ENCODE measurements at regions not wholly inside any gene's neighbourhood (a gene's known extent, or its start where the extent isn't known, plus 50 kb on each side); places are given as distances from the start of the nearest gene placed in this dataset.
"Not testable (repeated sequence)": the region's sequence is repeated elsewhere in the genome, so short reads cannot be mapped to it uniquely, and the experiment has no call there.

GRCh38 chr3:11898611-11899325 is 52.1 kb upstream of the TAMM41 start:
- Histone ChIP-seq H3K27ac (ENCODE audit: low read depth, low read length) (no peak overlapping the region), H3K9me3 (ENCODE audit: control insufficient read depth in 1 of 2, insufficient read depth in 1 of 2, low read depth in 1 of 2, low read length in 2 of 2) (no peaks in the 10 kb centered on the region), H3K4me3 (replicated peaks in 1 of 2; ENCODE audit: low read depth in 1 of 2, low read length in 2 of 2) (no peak overlapping the region), H3K4me1 (ENCODE audit: control insufficient read depth in 1 of 2, insufficient read depth in 2 of 2, low read length in 2 of 2) (no peaks in the 10 kb centered on the region), H2AFZ (ENCODE audit: low read depth, low read length, poor library complexity, severe bottlenecking) (no peak overlapping the region), H3K36me3 (ENCODE audit: control insufficient read depth in 1 of 2, insufficient read depth in 2 of 2, low read length in 2 of 2) (no peaks in the 10 kb centered on the region), H3K79me2 (ENCODE audit: insufficient read depth, low read length) (no peaks in the 10 kb centered on the region), H3K9ac (ENCODE audit: low read length) (no peak overlapping the region), H3K4me2 (ENCODE audit: low read length) (no peak overlapping the region), H3K27me3 (ENCODE audit: insufficient read depth, low read length) (peaks cover 6% of the 10 kb centered on the region; the same call in 1 of the 2 replicates), H4K20me1 (ENCODE audit: insufficient read depth) (no peaks in the 10 kb centered on the region), H3K9me2 (ENCODE audit: insufficient read depth) (no peaks in the 10 kb centered on the region)
- ChIA-PET POLR2A (no interaction called here), RAD21 (ENCODE audit: low non-redundant PET in 1 of 2, low total read pairs in 2 of 2, uncharacterized antibody in 2 of 2, unreplicated experiment in 2 of 2) (no interaction called here), CTCF (no interaction called here)
- intact Hi-C loops (cut with micrococcal nuclease): no loop called here
- ATAC-seq (no peak), DNase-seq (ENCODE audit: low read depth, low spot score) (no peak)
- BruUV-seq (replicated peaks): no TSS peak
- TF ChIP-seq MAX (IDR thresholded peaks at IDR 0.05) (no peak), EZH2phosphoT487 (IDR thresholded peaks at IDR 0.05; ENCODE audit: borderline replicate concordance) (no peak), FOSL1 (IDR thresholded peaks at IDR 0.05; ENCODE audit: low read depth) (no peak), SIN3A (IDR thresholded peaks at IDR 0.05; ENCODE audit: low read depth) (no peak), SRF (IDR thresholded peaks at IDR 0.05; ENCODE audit: low read depth) (no peak), RAD21 (IDR thresholded peaks at IDR 0.05; ENCODE audit: low read depth) (no peak), POLR2A (IDR thresholded peaks at IDR 0.05; ENCODE audit: borderline replicate concordance, extremely low read depth, insufficient read depth, insufficient read length) (no peak), ELF1 (IDR thresholded peaks at IDR 0.05; ENCODE audit: borderline replicate concordance, low read depth) (no peak)
- TF ChIP-seq, protein P1, sequence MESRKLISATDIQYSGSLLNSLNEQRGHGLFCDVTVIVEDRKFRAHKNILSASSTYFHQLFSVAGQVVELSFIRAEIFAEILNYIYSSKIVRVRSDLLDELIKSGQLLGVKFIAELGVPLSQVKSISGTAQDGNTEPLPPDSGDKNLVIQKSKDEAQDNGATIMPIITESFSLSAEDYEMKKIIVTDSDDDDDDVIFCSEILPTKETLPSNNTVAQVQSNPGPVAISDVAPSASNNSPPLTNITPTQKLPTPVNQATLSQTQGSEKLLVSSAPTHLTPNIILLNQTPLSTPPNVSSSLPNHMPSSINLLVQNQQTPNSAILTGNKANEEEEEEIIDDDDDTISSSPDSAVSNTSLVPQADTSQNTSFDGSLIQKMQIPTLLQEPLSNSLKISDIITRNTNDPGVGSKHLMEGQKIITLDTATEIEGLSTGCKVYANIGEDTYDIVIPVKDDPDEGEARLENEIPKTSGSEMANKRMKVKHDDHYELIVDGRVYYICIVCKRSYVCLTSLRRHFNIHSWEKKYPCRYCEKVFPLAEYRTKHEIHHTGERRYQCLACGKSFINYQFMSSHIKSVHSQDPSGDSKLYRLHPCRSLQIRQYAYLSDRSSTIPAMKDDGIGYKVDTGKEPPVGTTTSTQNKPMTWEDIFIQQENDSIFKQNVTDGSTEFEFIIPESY (IDR thresholded peaks at IDR 0.05; ENCODE audit: extremely low read depth, insufficient replicate concordance, low read length): no peak

DNA sequence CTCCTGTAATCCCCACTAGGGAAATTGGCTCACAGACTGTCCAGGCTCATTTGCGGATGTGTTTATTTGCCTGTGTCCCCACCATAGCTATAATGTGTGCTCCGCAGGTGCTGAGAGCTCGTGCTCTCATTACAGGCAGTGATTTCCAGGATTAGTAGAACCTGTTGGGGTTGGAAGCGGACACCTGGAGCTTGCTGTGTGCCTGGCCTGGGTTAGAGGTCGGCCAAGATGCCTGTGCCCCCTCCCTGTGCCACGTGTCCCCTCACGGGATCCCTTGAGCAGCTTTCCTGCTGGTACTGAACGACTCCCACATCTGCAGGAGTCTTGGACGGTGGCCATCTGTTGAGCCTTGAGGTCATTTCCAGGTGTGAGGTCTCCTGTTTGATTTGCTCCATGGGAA is 52.7 kb upstream of the TAMM41 start:
- H3K27ac ChIP-seq (ENCODE audit: low read depth, low read length); H3K4me2 ChIP-seq (ENCODE audit: low read length); H3K27me3 ChIP-seq (ENCODE audit: insufficient read depth, low read length); POLR2A ChIA-PET; H3K9me3 ChIP-seq (ENCODE audit: control insufficient read depth in 1 of 2, insufficient read depth in 1 of 2, low read depth in 1 of 2, low read length in 2 of 2); H3K9ac ChIP-seq (ENCODE audit: low read length); H3K9me2 ChIP-seq (ENCODE audit: insufficient read depth); H3K4me1 ChIP-seq (ENCODE audit: control insufficient read depth in 1 of 2, insufficient read depth in 2 of 2, low read length in 2 of 2); intact Hi-C loops (cut with micrococcal nuclease); H3K36me3 ChIP-seq (ENCODE audit: control insufficient read depth in 1 of 2, insufficient read depth in 2 of 2, low read length in 2 of 2); BruUV-seq (replicated peaks); DNase-seq (ENCODE audit: low read depth, low spot score); ATAC-seq; RAD21 ChIA-PET (ENCODE audit: low non-redundant PET in 1 of 2, low total read pairs in 2 of 2, uncharacterized antibody in 2 of 2, unreplicated experiment in 2 of 2); H3K79me2 ChIP-seq (ENCODE audit: insufficient read depth, low read length); CTCF ChIA-PET; H3K4me3 ChIP-seq (replicated peaks in 1 of 2; ENCODE audit: low read depth in 1 of 2, low read length in 2 of 2); H2AFZ ChIP-seq (ENCODE audit: low read depth, low read length, poor library complexity, severe bottlenecking); H4K20me1 ChIP-seq (ENCODE audit: insufficient read depth): not testable (repeated sequence)
